PFSK-1 (cell line): ENCODE measurements at regions not wholly inside any gene's neighbourhood (a gene's known extent, or its start where the extent isn't known, plus 50 kb on each side); places are given as distances from the start of the nearest gene placed in this dataset.

Source experiments
- FOXP2 ChIP-seq: optimal IDR thresholded peaks from 2 replicates; pipeline ENCODE3; 2011; ENCODE audit warnings: borderline replicate concordance, control low read depth, inconsistent platforms; ENCODE audit not compliant: insufficient read depth; ENCODE audit errors: extremely low read length, extremely low read depth
- POLR2AphosphoS5 ChIP-seq: IDR thresholded peaks from 2 replicates; pipeline ENCODE4 v1.6.1; 2012; ENCODE audit warnings: low read depth, mild to moderate bottlenecking, control low read depth, low read length, moderate library complexity
- SIN3A ChIP-seq: IDR thresholded peaks from 2 replicates; pipeline ENCODE4 v1.6.1; 2012; ENCODE audit warnings: mild to moderate bottlenecking, low read length, moderate library complexity, borderline replicate concordance; ENCODE audit not compliant: insufficient read depth
- TAF1 ChIP-seq: IDR thresholded peaks from 2 replicates; pipeline ENCODE4 v1.6.1; 2012; ENCODE audit warnings: low read length, control low read depth, borderline replicate concordance; ENCODE audit not compliant: insufficient read depth
- TF ChIP-seq, protein P1 (sequence below), 2 experiments: IDR thresholded peaks; 2 replicates each; pipeline versions ENCODE4 v1.6.1 to v1.8.0; 2011 to 2012; ENCODE audit warnings: low read depth in 2 of 2, low read length in 2 of 2, control low read depth in 1 of 2, inconsistent platforms in 1 of 2, mild to moderate bottlenecking in 1 of 2, moderate library complexity in 1 of 2; ENCODE audit not compliant: insufficient read depth in 1 of 2

DNA sequence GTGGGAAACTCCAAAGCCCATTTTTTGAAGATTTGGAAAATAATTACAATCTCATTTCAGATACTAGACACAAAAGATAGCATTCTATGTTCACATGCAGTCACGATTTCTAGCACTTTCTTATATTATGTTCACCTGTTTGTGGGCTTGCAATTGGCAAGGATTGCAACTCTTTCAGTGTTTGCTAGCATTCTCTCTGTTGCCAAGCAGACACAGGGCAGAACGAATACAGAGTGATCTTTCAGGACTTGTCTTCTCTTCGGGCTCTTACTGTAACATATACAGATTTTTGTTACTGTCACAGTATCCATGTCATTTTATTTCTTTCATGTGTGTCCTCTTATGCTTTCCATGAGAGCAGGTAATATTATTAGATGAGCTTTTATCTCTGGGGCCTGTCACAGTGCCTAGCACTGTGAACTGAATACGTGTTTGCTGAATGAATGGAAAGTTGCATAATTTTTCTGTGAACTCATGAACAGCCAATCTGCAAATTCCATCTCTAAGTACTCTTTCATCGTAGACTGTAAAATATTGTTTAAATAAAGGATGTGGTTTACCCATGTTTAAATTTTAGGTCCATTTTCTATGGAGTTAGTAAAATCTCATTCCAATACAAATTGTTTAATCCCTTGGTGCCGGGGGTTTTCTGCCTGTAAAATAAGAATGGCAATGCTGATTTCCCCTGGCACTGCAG is 105.1 kb downstream of the BMP4 start:
- TF ChIP-seq TAF1 (no peak), POLR2AphosphoS5 (no peak), SIN3A (no peak), FOXP2 (no peak)
- TF ChIP-seq, protein P1, sequence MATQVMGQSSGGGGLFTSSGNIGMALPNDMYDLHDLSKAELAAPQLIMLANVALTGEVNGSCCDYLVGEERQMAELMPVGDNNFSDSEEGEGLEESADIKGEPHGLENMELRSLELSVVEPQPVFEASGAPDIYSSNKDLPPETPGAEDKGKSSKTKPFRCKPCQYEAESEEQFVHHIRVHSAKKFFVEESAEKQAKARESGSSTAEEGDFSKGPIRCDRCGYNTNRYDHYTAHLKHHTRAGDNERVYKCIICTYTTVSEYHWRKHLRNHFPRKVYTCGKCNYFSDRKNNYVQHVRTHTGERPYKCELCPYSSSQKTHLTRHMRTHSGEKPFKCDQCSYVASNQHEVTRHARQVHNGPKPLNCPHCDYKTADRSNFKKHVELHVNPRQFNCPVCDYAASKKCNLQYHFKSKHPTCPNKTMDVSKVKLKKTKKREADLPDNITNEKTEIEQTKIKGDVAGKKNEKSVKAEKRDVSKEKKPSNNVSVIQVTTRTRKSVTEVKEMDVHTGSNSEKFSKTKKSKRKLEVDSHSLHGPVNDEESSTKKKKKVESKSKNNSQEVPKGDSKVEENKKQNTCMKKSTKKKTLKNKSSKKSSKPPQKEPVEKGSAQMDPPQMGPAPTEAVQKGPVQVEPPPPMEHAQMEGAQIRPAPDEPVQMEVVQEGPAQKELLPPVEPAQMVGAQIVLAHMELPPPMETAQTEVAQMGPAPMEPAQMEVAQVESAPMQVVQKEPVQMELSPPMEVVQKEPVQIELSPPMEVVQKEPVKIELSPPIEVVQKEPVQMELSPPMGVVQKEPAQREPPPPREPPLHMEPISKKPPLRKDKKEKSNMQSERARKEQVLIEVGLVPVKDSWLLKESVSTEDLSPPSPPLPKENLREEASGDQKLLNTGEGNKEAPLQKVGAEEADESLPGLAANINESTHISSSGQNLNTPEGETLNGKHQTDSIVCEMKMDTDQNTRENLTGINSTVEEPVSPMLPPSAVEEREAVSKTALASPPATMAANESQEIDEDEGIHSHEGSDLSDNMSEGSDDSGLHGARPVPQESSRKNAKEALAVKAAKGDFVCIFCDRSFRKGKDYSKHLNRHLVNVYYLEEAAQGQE (IDR thresholded peaks at IDR 0.05; ENCODE audit: insufficient read depth in 1 of 2, low read depth in 2 of 2, low read length in 2 of 2), result no peak

DNA sequence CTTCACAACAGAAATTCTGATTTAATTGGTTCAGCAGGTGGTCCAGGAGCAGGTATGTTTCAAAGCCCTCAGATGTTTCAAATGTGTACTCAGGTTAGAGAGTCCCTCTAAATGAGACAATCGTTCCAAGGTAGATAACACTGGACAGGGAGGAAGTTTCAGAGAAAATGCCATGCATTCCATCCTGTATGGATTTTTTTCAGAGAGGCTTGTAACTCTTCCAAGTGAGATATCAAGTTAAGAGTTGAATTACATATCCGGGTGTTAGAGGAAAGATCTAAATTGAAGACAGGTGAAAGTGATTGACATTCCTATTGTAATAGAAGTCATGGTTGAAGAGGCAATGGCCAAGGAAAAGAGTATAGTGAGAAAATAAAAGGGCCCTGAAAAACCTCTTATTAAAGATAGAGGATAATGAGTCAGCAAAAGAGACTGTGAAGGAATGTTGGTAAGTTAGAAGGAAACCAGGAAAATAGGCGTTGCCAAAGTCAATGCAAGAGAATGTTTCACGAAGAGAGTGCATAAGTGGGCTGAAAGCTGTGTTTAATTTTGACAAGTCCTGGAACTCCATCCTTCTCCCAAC is 105.8 kb downstream of the BMP4 start:
- TF ChIP-seq SIN3A (no peak), FOXP2 (no peak), POLR2AphosphoS5 (no peak), TAF1 (no peak)
- TF ChIP-seq, protein P1 (IDR thresholded peaks at IDR 0.05; ENCODE audit: insufficient read depth in 1 of 2, low read depth in 2 of 2, low read length in 2 of 2), result no peak

DNA sequence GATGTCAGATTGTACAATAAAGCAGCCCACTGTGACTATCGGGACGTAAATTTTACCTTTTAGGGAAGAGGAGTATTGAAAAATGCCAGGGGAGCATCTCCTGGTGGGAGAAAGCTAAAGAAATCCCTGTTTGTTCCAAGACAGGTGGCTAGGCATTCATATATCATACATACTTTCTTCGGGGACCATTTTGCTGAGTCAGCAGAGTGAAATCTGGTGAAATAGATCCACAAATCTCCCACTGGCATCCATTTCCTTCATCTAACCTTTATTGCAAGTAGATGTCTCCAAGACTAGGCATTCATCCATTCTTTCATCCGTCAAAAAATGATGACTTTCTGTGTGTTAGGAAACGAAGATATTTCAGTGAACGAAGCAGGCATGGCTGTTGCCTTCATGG is 107.1 kb downstream of the BMP4 start:
- TF ChIP-seq TAF1, result no peak
- TF ChIP-seq SIN3A, result no peak
- TF ChIP-seq POLR2AphosphoS5, result no peak
- no peak for TF ChIP-seq FOXP2
- TF ChIP-seq, protein P1 (IDR thresholded peaks at IDR 0.05; ENCODE audit: insufficient read depth in 1 of 2, low read depth in 2 of 2, low read length in 2 of 2), result no peak

DNA sequence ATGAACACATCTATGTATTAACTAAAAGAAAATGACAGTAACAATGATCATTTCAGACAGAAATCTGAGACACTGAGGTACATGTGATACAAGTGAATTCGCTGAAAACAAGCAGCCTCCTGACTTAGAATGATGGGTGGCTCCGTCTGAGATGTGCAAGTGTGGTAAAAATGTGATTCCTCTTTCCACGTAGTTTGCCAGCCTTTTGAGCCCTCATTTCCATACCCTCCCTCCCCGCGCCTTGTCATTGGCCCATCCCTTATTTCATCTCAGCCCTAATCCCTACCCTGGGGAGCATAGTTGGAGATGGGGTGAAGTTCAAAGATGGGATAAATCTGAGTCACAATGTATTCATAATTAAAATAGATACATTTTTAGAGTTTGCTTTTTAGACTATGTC is 107.8 kb downstream of the BMP4 start:
- TF ChIP-seq SIN3A (no peak), POLR2AphosphoS5 (no peak), TAF1 (no peak), FOXP2 (no peak)
- TF ChIP-seq, protein P1 (IDR thresholded peaks at IDR 0.05; ENCODE audit: insufficient read depth in 1 of 2, low read depth in 2 of 2, low read length in 2 of 2), result no peak

DNA sequence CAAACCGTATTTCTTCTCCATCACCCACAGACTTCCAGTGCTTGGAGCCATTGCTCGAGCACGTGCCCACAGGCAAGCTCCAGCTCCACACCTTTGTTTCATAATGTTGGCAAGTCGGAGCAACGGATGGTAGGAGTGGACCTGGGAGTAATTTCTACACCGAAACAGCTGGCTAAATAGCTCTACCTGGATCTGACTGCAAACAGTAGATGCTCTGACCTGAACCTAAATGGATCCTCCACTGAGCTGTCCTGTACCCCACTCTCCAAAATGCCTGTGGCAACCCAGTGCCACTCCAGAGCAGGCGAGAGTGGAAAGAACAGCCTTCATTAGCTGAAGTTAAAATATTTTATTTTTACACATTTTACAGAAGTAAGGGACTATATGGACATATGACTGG is 108.7 kb downstream of the BMP4 start:
- TF ChIP-seq POLR2AphosphoS5, result no peak
- TF ChIP-seq TAF1, result no peak
- TF ChIP-seq, protein P1 (IDR thresholded peaks at IDR 0.05; ENCODE audit: insufficient read depth in 1 of 2, low read depth in 2 of 2, low read length in 2 of 2), result no peak
- TF ChIP-seq FOXP2, result no peak
- no peak for TF ChIP-seq SIN3A
